Neural progenitor cell (in vitro differentiated cells): ENCODE measurements at regions not wholly inside any gene's neighbourhood (a gene's known extent, or its start where the extent isn't known, plus 50 kb on each side); places are given as distances from the start of the nearest gene placed in this dataset.

Source experiments
- DNase-seq: peaks from one replicate; pipeline ENCODE4 v3.0.0-alpha.2; 2016; ENCODE audit warnings: low spot score
- H2AFZ ChIP-seq: fragments of 200-600 bp; sonication (generic); replicated peaks from 2 replicates; pipeline ENCODE4 v1.6.1; 2016; ENCODE audit warnings: antibody characterized with exemption
- H3F3A ChIP-seq: fragments of 200-600 bp; sonication (generic); 2 replicates; pipeline ENCODE4 v1.6.1; 2016; ENCODE audit warnings: antibody characterized with exemption, low read depth
- H3K27ac ChIP-seq: fragments of 200-600 bp; sonication (generic); 2 replicates; pipeline ENCODE4 v1.5.1; 2016; ENCODE audit warnings: mild to moderate bottlenecking
- H3K27me3 ChIP-seq: fragments of 200-600 bp; sonication (generic); 2 replicates; pipeline ENCODE4 v1.6.1; 2016; ENCODE audit warnings: mild to moderate bottlenecking, moderate library complexity
- H3K36me3 ChIP-seq: fragments of 200-600 bp; sonication (generic); 2 replicates; pipeline ENCODE4 v1.5.1; 2016
- H3K4me1 ChIP-seq: fragments of 200-600 bp; sonication (generic); 2 replicates; pipeline ENCODE4 v1.6.1; 2016; ENCODE audit warnings: mixed run types
- H3K4me2 ChIP-seq: fragments of 200-600 bp; sonication (generic); 2 replicates; pipeline ENCODE4 v1.6.1; 2016
- H3K4me3 ChIP-seq: fragments of 200-600 bp; sonication (generic); 2 replicates; pipeline ENCODE4 v1.5.1; 2016
- H3K79me2 ChIP-seq: fragments of 200-600 bp; sonication (generic); 2 replicates; pipeline ENCODE4 v1.6.1; 2016; ENCODE audit warnings: low read depth
- H3K9ac ChIP-seq: fragments of 200-600 bp; sonication (generic); 2 replicates; pipeline ENCODE4 v1.6.1; 2016
- H3K9me3 ChIP-seq: fragments of 200-600 bp; sonication (generic); 2 replicates; pipeline ENCODE4 v1.5.1; 2016; ENCODE audit warnings: low read depth
- H4K20me1 ChIP-seq: fragments of 200-600 bp; sonication (generic); 2 replicates; pipeline ENCODE4 v1.6.1; 2016; ENCODE audit warnings: low read depth
- H3K27ac Mint-ChIP-seq: 3 replicates; pipeline ENCODE4 v1.8.0; 2021; ENCODE audit warnings: mixed read lengths
- H3K27me3 Mint-ChIP-seq: 2 replicates; pipeline ENCODE4 v1.8.0; 2022; ENCODE audit warnings: low read depth, mild to moderate bottlenecking, inconsistent platforms, moderate library complexity, mixed read lengths; ENCODE audit not compliant: insufficient read depth
- H3K36me3 Mint-ChIP-seq: 3 replicates; pipeline ENCODE4 v1.8.0; 2021; ENCODE audit warnings: mixed read lengths
- H3K4me1 Mint-ChIP-seq: 3 replicates; pipeline ENCODE4 v1.8.0; 2021; ENCODE audit warnings: mixed read lengths
- H3K4me3 Mint-ChIP-seq: 3 replicates; pipeline ENCODE4 v1.8.0; 2021; ENCODE audit warnings: mild to moderate bottlenecking, moderate library complexity, mixed read lengths
- H3K9me3 Mint-ChIP-seq: 3 replicates; pipeline ENCODE4 v1.8.0; 2020; ENCODE audit warnings: mixed read lengths
- CTCF ChIP-seq: fragments of 200-600 bp; sonication (generic); IDR thresholded peaks from 2 replicates; pipeline ENCODE4 v1.5.1; 2017; ENCODE audit warnings: antibody characterized with exemption, mild to moderate bottlenecking
- EZH2 ChIP-seq: fragments of 200-600 bp; sonication (generic); IDR thresholded peaks from 2 replicates; pipeline ENCODE4 v1.6.1; 2017; ENCODE audit warnings: antibody characterized with exemption, mild to moderate bottlenecking, moderate library complexity
- EZH2phosphoT487 ChIP-seq: fragments of 200-600 bp; sonication (generic); IDR thresholded peaks from 2 replicates; pipeline ENCODE4 v1.6.1; 2017; ENCODE audit warnings: antibody characterized with exemption

GRCh38 chr12:93290391-93290790 is 87.3 kb upstream of the NUDT4 start:
- Histone ChIP-seq H3K4me2 (no peak overlapping the region), H2AFZ (no peak overlapping the region), H3K4me1 (peaks cover 9% of the 10 kb centered on the region), H3K79me2 (no peaks in the 10 kb centered on the region), H3K4me3 (no peak overlapping the region), H3K9me3 (no peaks in the 10 kb centered on the region), H3K9ac (no peak overlapping the region), H4K20me1 (no peaks in the 10 kb centered on the region), H3F3A (no peaks in the 10 kb centered on the region), H3K27me3 (no peaks in the 10 kb centered on the region), H3K36me3 (no peaks in the 10 kb centered on the region), H3K27ac (no peak overlapping the region)
- Mint-ChIP-seq H3K27ac (no peak overlapping the region), H3K27me3 (peaks cover 7% of the 10 kb centered on the region), H3K4me1 (peaks cover 8% of the 10 kb centered on the region), H3K36me3 (no peaks in the 10 kb centered on the region), H3K4me3 (no peak overlapping the region), H3K9me3 (peaks cover 5% of the 10 kb centered on the region)
- DNase-seq: no peak
- no peak for TF ChIP-seq EZH2
- TF ChIP-seq EZH2phosphoT487: no peak
- TF ChIP-seq CTCF: no peak

GRCh38 chr12:93292213-93292612 is 85.5 kb upstream of the NUDT4 start:
- Mint-ChIP-seq H3K4me3 (no peak overlapping the region), H3K36me3 (no peaks in the 10 kb centered on the region), H3K9me3 (peaks cover 5% of the 10 kb centered on the region), H3K27ac (no peak overlapping the region), H3K27me3 (peaks cover 9% of the 10 kb centered on the region), H3K4me1 (peaks cover 17% of the 10 kb centered on the region)
- H3K4me2 ChIP-seq: no peak overlapping the region
- H2AFZ ChIP-seq: no peak overlapping the region
- no peaks in the 10 kb centered on the region for H4K20me1 ChIP-seq
- H3K4me3 ChIP-seq: no peak overlapping the region
- no peak overlapping the region for H3K9ac ChIP-seq
- H3K27me3 ChIP-seq: no peaks in the 10 kb centered on the region
- H3K27ac ChIP-seq: no peak overlapping the region
- H3K9me3 ChIP-seq: no peaks in the 10 kb centered on the region
- DNase-seq: no peak
- peaks cover 16% of the 10 kb centered on the region for H3K4me1 ChIP-seq
- peaks cover 1% of the 10 kb centered on the region for H3F3A ChIP-seq
- H3K79me2 ChIP-seq: no peaks in the 10 kb centered on the region
- TF ChIP-seq CTCF (no peak), EZH2 (no peak), EZH2phosphoT487 (no peak)
- H3K36me3 ChIP-seq: no peaks in the 10 kb centered on the region

GRCh38 chr12:93292731-93293566 is 84.8 kb upstream of the NUDT4 start:
- H3K36me3 Mint-ChIP-seq: no peaks in the 10 kb centered on the region
- Histone ChIP-seq H2AFZ (no peak overlapping the region), H3K9ac (no peak overlapping the region), H3K4me2 (no peak overlapping the region), H3K9me3 (no peaks in the 10 kb centered on the region), H3F3A (peaks cover 9% of the 10 kb centered on the region), H3K27me3 (no peaks in the 10 kb centered on the region), H3K79me2 (no peaks in the 10 kb centered on the region), H4K20me1 (no peaks in the 10 kb centered on the region), H3K4me1 (peaks cover 23% of the 10 kb centered on the region), H3K36me3 (no peaks in the 10 kb centered on the region), H3K27ac (no peak overlapping the region), H3K4me3 (no peak overlapping the region)
- H3K4me1 Mint-ChIP-seq: peaks cover 21% of the 10 kb centered on the region
- H3K27me3 Mint-ChIP-seq: peaks cover 9% of the 10 kb centered on the region
- DNase-seq: peak; percentile 19
- no peak for TF ChIP-seq EZH2
- no peak for TF ChIP-seq CTCF
- no peak for TF ChIP-seq EZH2phosphoT487
- H3K27ac Mint-ChIP-seq: peak overlapping the region; percentile 62
- peaks cover 5% of the 10 kb centered on the region for H3K9me3 Mint-ChIP-seq
- H3K4me3 Mint-ChIP-seq: no peak overlapping the region
